IMR-90 (cell line): ENCODE measurements at regions not wholly inside any gene's neighbourhood (a gene's known extent, or its start where the extent isn't known, plus 50 kb on each side); places are given as distances from the start of the nearest gene placed in this dataset.

Source experiments
- ATAC-seq: fragments of 200-7000 bp; cut with Tn5 transposase; 2 replicates; pipeline ENCODE4 v1.9.1; 2020; ENCODE audit warnings: low read depth, mild to moderate bottlenecking, moderate library complexity
- BruUV-seq: library from RNA; stranded (reverse); fragments of 400-500 nt; replicated peaks from 2 replicates; lab custom pipeline; 2021; lab: Mats Ljungman, UMichigan
- CTCF ChIA-PET: fragments of 300-600 bp; formaldehyde crosslinking; extraction: SDS; loops from one replicate; lab custom pipeline; 2021; ENCODE audit warnings: antibody characterized with exemption; lab: Yijun Ruan, JAX
- POLR2A ChIA-PET: fragments of 300-600 bp; sonication (Branson Sonifier 250); formaldehyde crosslinking; loops from one replicate; lab custom pipeline; 2022; ENCODE audit warnings: antibody characterized with exemption; ENCODE audit not compliant: unreplicated experiment; lab: Charles Lee
- DNase-seq: peaks from one replicate; pipeline ENCODE4 v3.0.0; 2013
- H2AFZ ChIP-seq: replicated peaks from 2 replicates; pipeline ENCODE3; 2013; ENCODE audit warnings: low read length, mild to moderate bottlenecking; ENCODE audit not compliant: poor library complexity
- H2AK5ac ChIP-seq: 2 replicates; pipeline ENCODE4 v1.6.1; 2013; ENCODE audit warnings: low read depth, low read length, inconsistent platforms
- H2AK9ac ChIP-seq: replicated peaks from 2 replicates; pipeline ENCODE3; 2013; ENCODE audit warnings: mild to moderate bottlenecking, low read depth, low read length, moderate library complexity; ENCODE audit not compliant: poor library complexity
- H2BK120ac ChIP-seq: 2 replicates; pipeline ENCODE4 v1.6.1; 2013; ENCODE audit warnings: low read depth, low read length, inconsistent platforms
- H2BK15ac ChIP-seq: 3 replicates; pipeline ENCODE4 v1.6.1; 2013; ENCODE audit warnings: low read depth, low read length, inconsistent platforms
- H2BK20ac ChIP-seq: 2 replicates; pipeline ENCODE4 v1.6.1; 2013; ENCODE audit warnings: low read depth, mild to moderate bottlenecking, inconsistent platforms, low read length, moderate library complexity
- H2BK5ac ChIP-seq: 2 replicates; pipeline ENCODE4 v1.6.1; 2013; ENCODE audit warnings: mild to moderate bottlenecking, low read depth, low read length, inconsistent platforms; ENCODE audit not compliant: poor library complexity, severe bottlenecking
- H3K14ac ChIP-seq: replicated peaks from 2 replicates; pipeline ENCODE4 v1.6.1; 2013; ENCODE audit warnings: low read depth, low read length, inconsistent platforms
- H3K18ac ChIP-seq: 2 replicates; pipeline ENCODE4 v1.6.1; 2013; ENCODE audit warnings: low read depth, low read length, control low read depth
- H3K23ac ChIP-seq: 2 replicates; pipeline ENCODE4 v1.6.1; 2013; ENCODE audit warnings: low read depth, low read length, inconsistent platforms
- H3K27ac ChIP-seq: 2 replicates; pipeline ENCODE4 v1.5.1; 2013; ENCODE audit warnings: mild to moderate bottlenecking, control low read depth, low read length; ENCODE audit not compliant: insufficient read depth
- H3K27me3 ChIP-seq: 2 replicates; pipeline ENCODE4 v1.6.1; 2013; ENCODE audit warnings: low read length; ENCODE audit not compliant: control insufficient read depth, insufficient read depth
- H3K36me3 ChIP-seq: 2 replicates; pipeline ENCODE4 v1.6.1; 2013; ENCODE audit warnings: low read length, mixed read lengths; ENCODE audit not compliant: control insufficient read depth, insufficient read depth
- H3K4ac ChIP-seq: 2 replicates; pipeline ENCODE4 v1.6.1; 2013; ENCODE audit warnings: low read depth, low read length, inconsistent platforms
- H3K4me1 ChIP-seq: 2 replicates; pipeline ENCODE4 v1.6.1; 2013; ENCODE audit warnings: low read length, mixed read lengths; ENCODE audit not compliant: control insufficient read depth, insufficient read depth
- H3K4me2 ChIP-seq: 2 replicates; pipeline ENCODE4 v1.6.1; 2013; ENCODE audit warnings: low read depth, mild to moderate bottlenecking, control low read depth, low read length, moderate library complexity
- H3K4me3 ChIP-seq: 2 replicates; pipeline ENCODE4 v1.5.1; 2013; ENCODE audit warnings: low read depth, mild to moderate bottlenecking, control low read depth, low read length, moderate library complexity; ENCODE audit not compliant: insufficient read depth
- H3K56ac ChIP-seq: 2 replicates; pipeline ENCODE4 v1.6.1; 2013; ENCODE audit warnings: low read length, inconsistent platforms; ENCODE audit not compliant: insufficient read depth; ENCODE audit errors: extremely low read depth
- H3K79me1 ChIP-seq, 2 experiments: 2 replicates each; pipeline ENCODE4 v1.6.1; 2013; ENCODE audit warnings: low read length in 2 of 2, inconsistent platforms in 1 of 2, low read depth in 1 of 2
- H3K9ac ChIP-seq: 2 replicates; pipeline ENCODE4 v1.6.1; 2013; ENCODE audit warnings: low read depth, low read length, control low read depth
- H3K9me1 ChIP-seq: 2 replicates; pipeline ENCODE4 v1.6.1; 2013; ENCODE audit warnings: low read length, inconsistent platforms; ENCODE audit not compliant: insufficient read depth
- H3K9me3 ChIP-seq: 2 replicates; pipeline ENCODE4 v1.6.1; 2013; ENCODE audit warnings: low read length; ENCODE audit not compliant: control insufficient read depth, insufficient read depth
- H4K20me1 ChIP-seq: 2 replicates; pipeline ENCODE4 v1.6.1; 2013; ENCODE audit warnings: low read length, inconsistent platforms; ENCODE audit not compliant: insufficient read depth
- H4K5ac ChIP-seq: 2 replicates; pipeline ENCODE4 v1.6.1; 2013; ENCODE audit warnings: mild to moderate bottlenecking, low read depth, low read length, control low read depth
- H4K8ac ChIP-seq, 2 experiments: 2 replicates each; pipeline ENCODE4 v1.6.1; 2013; ENCODE audit warnings: low read depth in 2 of 2, low read length in 2 of 2, control low read depth in 1 of 2, inconsistent platforms in 1 of 2
- H4K91ac ChIP-seq: 2 replicates; pipeline ENCODE4 v1.6.1; 2013; ENCODE audit warnings: low read depth, low read length, inconsistent platforms; ENCODE audit not compliant: insufficient read depth
- CEBPB ChIP-seq: IDR thresholded peaks from 2 replicates; pipeline ENCODE4 v1.6.1; 2012; ENCODE audit warnings: low read depth, low read length, improper control_type of control experiment
- CHD1 ChIP-seq: IDR thresholded peaks from 2 replicates; pipeline ENCODE4 v1.6.1; 2012; ENCODE audit warnings: low read depth, low read length, improper control_type of control experiment
- CTCF ChIP-seq: conservative IDR thresholded peaks from 2 replicates; pipeline ENCODE4 v1.5.1; 2012; ENCODE audit warnings: mild to moderate bottlenecking, low read depth, low read length, improper control_type of control experiment
- FOS ChIP-seq: fragments of 150-350 bp; IDR thresholded peaks from 2 replicates; pipeline ENCODE4 v1.6.1; 2016; ENCODE audit warnings: low read depth, low read length
- MAFK ChIP-seq: IDR thresholded peaks from 2 replicates; pipeline ENCODE4 v1.6.1; 2012; ENCODE audit warnings: low read depth, low read length, improper control_type of control experiment
- MAZ ChIP-seq: IDR thresholded peaks from 2 replicates; pipeline ENCODE4 v1.6.1; 2012; ENCODE audit warnings: low read depth, mild to moderate bottlenecking, low read length, improper control_type of control experiment, moderate library complexity, borderline replicate concordance
- MXI1 ChIP-seq: IDR thresholded peaks from 2 replicates; pipeline ENCODE4 v1.6.1; 2012; ENCODE audit warnings: low read depth, mild to moderate bottlenecking, low read length, moderate library complexity, borderline replicate concordance
- NFE2L2 ChIP-seq: fragments of 150-350 bp; IDR thresholded peaks from 2 replicates; pipeline ENCODE4 v1.6.1; 2016; ENCODE audit warnings: low read depth, mild to moderate bottlenecking, low read length
- RCOR1 ChIP-seq: IDR thresholded peaks from 2 replicates; pipeline ENCODE4 v1.6.1; 2012; ENCODE audit warnings: mild to moderate bottlenecking, low read length, improper control_type of control experiment; ENCODE audit not compliant: insufficient replicate concordance
- SMC3 ChIP-seq: fragments of 150-350 bp; IDR thresholded peaks from 2 replicates; pipeline ENCODE4 v1.6.1; 2016; ENCODE audit warnings: low read depth, mild to moderate bottlenecking, antibody characterized with exemption, low read length, moderate library complexity
- WGBS, 2 experiments: methylation state at CpG; one replicate each; pipeline versions ENCODE4 v1.1.5 to v1.1.7; 2013; ENCODE audit warnings: missing lambda C conversion rate in 2 of 2; ENCODE audit not compliant: insufficient read length in 1 of 2; ENCODE audit errors: extremely low coverage in 2 of 2; 5-methylcytosine and 5-hydroxymethylcytosine counted together
- dilution Hi-C: fragments of 300-500 bp; cut with HindIII; formaldehyde crosslinking; loops from one replicate; pipeline ENCODE4 v1.14.3; 2018; ENCODE audit warnings: low sequenced_read_pairs; ENCODE audit not compliant: unreplicated experiment
- in situ Hi-C: fragments of 300-500 bp; cut with MboI; formaldehyde crosslinking; loops from 3 replicates; pipeline ENCODE4 v1.14.3; 2019; ENCODE audit warnings: low sequenced_read_pairs, inconsistent platforms, mixed read lengths
- intact Hi-C: fragments of 100-400 bp; cut with micrococcal nuclease; formaldehyde crosslinking; loops from 2 replicates; pipeline ENCODE4 v1.10.0; 2022
- TF ChIP-seq, protein P1 (sequence below): fragments of 150-350 bp; IDR thresholded peaks from 2 replicates; pipeline ENCODE4 v1.6.1; 2017; ENCODE audit warnings: mild to moderate bottlenecking, antibody characterized with exemption, low read length, low read depth

DNA sequence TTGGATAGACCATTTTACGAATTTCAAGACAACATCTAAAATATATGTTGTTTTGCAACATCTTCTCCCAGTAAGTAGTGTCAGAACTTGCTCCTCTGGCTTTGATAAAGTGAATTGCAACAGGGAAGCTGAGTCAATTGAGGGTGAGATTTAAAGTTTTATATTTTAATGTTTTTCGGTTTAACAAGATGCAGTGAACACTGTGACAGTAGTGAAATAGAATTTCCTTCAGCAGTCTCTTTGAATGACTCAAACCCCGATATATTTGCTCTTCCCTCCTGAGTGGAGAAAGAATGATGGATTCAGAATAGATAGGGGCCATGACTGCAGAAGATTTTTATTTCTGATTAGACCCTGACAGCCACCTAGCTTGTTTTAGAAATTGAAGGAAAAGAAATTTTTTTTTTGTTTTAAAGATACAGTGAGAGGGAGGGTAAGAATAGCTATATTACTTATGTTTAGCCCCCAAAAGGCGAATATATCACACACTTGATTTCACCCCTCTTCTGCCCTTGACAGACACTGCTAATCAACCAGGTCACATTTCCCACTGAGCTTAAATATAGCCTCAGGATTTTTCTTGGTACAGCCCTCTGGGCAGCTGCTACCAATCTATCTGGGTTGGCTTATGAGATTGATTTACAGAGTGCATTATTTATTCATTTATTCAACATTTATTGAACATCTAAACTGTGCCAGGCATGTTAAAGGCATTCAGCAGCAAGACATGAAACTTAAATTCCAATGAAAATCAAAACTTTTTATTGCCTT, 183.3 kb upstream of the ADAMTS9 start:
- peak; percentile 2 for DNase-seq
- no peak for TF ChIP-seq CTCF
- no peak for TF ChIP-seq NFE2L2
- no peak for TF ChIP-seq FOS
- no peak for TF ChIP-seq MAFK
- TF ChIP-seq MXI1 = no peak
- no peak for TF ChIP-seq RCOR1
- TF ChIP-seq CHD1 = no peak
- no peak for TF ChIP-seq CEBPB
- no peak for TF ChIP-seq MAZ
- TF ChIP-seq, protein P1, sequence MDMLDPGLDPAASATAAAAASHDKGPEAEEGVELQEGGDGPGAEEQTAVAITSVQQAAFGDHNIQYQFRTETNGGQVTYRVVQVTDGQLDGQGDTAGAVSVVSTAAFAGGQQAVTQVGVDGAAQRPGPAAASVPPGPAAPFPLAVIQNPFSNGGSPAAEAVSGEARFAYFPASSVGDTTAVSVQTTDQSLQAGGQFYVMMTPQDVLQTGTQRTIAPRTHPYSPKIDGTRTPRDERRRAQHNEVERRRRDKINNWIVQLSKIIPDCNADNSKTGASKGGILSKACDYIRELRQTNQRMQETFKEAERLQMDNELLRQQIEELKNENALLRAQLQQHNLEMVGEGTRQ = no peak
- no peak for TF ChIP-seq SMC3
- no TSS peak for BruUV-seq
- Histone ChIP-seq H3K4me1 (no peaks in the 10 kb centered on the region), H3K36me3 (no peaks in the 10 kb centered on the region), H3K14ac (no peak overlapping the region), H4K5ac (no peak overlapping the region), H3K56ac (no peak overlapping the region), H4K8ac (no peak overlapping the region), H3K4ac (no peak overlapping the region), H3K9me3 (no peaks in the 10 kb centered on the region), H3K27me3 (no peaks in the 10 kb centered on the region), H2BK5ac (no peak overlapping the region), H4K20me1 (no peaks in the 10 kb centered on the region), H2BK120ac (no peak overlapping the region), H3K4me3 (no peak overlapping the region), H2AFZ (no peak overlapping the region), H2BK20ac (no peak overlapping the region), H2AK5ac (no peak overlapping the region), H2AK9ac (no peak overlapping the region), H3K9ac (no peak overlapping the region), H3K9me1 (no peaks in the 10 kb centered on the region), H3K23ac (no peak overlapping the region), H3K18ac (no peak overlapping the region), H3K27ac (no peak overlapping the region), H2BK15ac (no peak overlapping the region), H3K79me1 (no peaks in the 10 kb centered on the region), H3K4me2 (no peak overlapping the region), H4K91ac (no peak overlapping the region)
- in situ Hi-C loops = no loop called here
- ChIA-PET POLR2A (interaction anchor here (0.7 kb wide), 1 partner anchor 358 kb away, joined by 3 read pairs; no protein-coding TSS in a partner anchor), CTCF (no interaction called here)
- no CpG with 5 or more reads among the region's 4 CpGs for WGBS, 2 experiments
- ATAC-seq = no peak; the same call in 1 of the 2 replicates
- dilution Hi-C loops = no loop called here
- intact Hi-C loops = no loop called here
